Stimulated activated CD4-positive, alpha-beta T cell treated with anti-CD3 and anti-CD28 coated beads, Interleukin-15, amount 100 ng/mL, for 48 hours (primary cell): ENCODE measurements at regions not wholly inside any gene's neighbourhood (a gene's known extent, or its start where the extent isn't known, plus 50 kb on each side); places are given as distances from the start of the nearest gene placed in this dataset.
"Not testable (repeated sequence)": the region's sequence is repeated elsewhere in the genome, so short reads cannot be mapped to it uniquely, and the experiment has no call there.

ENCODE experiments used
- DNase-seq, 2 donors: peaks; one replicate each; pipeline ENCODE4 v3.0.0-alpha.2; 2020; ENCODE audit warnings: low read depth in 2 of 2

DNA sequence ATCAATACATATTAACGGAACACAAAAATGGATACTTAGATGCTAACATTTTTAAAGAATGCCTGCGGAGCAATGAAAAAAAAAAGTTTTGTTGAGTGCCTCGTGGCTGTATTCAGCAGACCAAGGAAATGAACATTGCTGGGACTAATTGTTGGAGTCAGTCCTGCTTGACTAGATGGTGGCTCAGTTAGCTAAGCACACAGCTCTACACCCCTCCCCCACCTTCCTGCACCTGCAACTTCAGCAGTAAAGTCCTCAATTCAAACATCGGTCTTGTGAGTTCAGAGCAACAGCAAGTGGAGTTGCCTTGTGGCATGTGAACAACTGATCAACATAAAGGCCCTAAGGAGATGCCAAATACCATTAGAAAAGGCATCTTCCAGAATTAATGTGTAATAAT is 326.0 kb upstream of the NPSR1 start:
- no peak for DNase-seq

DNA sequence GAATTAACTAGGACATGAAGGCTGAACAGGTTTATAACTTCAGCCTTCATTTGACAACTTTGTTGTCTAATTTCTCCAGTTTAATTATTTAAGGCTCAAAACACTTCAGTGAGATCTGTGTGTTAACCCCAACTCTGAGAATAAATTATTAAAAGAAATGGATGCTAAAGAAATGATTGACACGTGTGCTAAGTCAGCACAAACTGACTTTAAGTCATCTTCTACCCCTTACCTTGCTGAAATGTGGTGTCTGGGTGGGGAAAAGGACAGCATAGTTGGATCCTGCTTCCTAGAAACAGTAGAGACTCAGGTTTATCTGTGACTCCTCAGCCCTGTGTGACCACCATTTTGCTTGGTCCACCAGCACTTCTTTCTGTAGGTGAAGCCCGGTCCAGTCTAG is 324.8 kb upstream of the NPSR1 start:
- DNase-seq: no peak

GRCh38 chr7:34333925-34334324 is 324.1 kb upstream of the NPSR1 start:
- DNase-seq: no peak

GRCh38 chr7:34337163-34337562 is 320.9 kb upstream of the NPSR1 start:
- no peak for DNase-seq

DNA sequence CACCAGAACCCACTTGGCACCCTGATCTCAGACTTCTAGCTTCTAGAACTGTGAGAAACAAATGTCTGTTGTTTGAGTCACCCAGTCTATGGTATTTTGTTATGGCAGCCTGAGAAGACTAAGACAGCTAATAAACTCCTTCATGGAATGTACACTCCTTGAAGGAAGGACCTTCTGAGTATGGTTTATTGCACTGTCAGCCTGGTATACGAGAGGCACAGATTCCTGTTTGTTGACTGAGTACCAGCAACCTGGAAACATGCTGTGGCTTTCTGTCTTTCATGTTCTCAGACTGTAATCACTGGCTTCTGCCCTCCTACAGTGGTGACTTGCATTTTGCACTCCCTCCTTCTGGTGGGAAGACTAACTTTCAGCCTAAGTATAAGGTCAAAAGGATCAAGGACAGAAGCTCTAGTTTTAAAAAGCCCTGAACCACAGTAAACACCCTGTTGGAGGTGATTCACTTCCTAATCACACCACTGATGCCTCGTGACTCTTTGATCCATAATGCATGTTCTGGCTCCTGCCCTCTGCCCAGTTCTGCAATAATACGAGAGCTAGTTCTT is 319.0 kb upstream of the NPSR1 start:
- DNase-seq: no peak

GRCh38 chr7:34341326-34341725 is 316.7 kb upstream of the NPSR1 start:
- no peak for DNase-seq

- no peak for DNase-seq
These were observed 315.6 kb upstream of the NPSR1 start for GRCh38 chr7:34342387-34342786.

DNA sequence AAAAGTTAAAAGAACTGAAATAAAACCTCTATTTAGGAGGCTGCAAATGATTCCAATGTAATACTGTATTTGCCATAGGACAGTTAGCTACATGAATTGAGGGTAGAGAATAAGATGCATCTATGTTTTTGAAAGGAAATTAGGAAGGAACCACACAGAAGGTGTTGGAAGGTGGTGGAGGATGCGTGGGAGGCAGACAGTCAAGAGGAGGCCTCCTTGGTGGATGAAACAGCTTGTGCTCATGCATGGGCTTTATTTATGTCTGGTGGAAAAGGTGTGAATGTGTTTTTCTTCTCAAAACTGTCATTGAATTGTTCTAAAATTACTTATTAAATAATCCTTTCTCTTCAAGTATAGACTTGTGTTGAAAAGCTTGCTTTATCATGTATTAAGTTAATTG is 314.4 kb upstream of the NPSR1 start:
- no peak for DNase-seq

DNA sequence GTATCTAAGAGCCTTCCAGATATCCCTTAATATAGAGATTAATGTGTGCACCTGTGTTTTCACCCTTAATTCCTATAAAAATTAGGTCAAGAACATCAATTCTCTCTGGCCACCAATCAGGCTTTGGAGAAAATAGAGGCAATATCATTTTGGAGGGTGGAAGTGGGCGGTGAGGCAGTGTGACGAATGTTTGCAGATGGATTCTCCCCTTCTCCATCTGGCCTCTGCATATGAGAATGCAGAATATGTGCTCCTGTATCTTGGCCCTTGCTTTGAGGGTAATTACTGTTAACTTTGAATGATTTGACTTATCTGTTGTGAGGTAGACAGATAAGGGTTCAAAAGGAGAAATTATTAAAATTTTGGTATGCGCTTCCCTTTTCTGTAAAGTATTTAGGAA is 304.0 kb upstream of the NPSR1 start:
- no peak for DNase-seq

GRCh38 chr7:34354899-34355298 is 303.1 kb upstream of the NPSR1 start:
- no peak for DNase-seq

GRCh38 chr7:34357068-34357467 is 300.9 kb upstream of the NPSR1 start:
- no peak for DNase-seq

DNA sequence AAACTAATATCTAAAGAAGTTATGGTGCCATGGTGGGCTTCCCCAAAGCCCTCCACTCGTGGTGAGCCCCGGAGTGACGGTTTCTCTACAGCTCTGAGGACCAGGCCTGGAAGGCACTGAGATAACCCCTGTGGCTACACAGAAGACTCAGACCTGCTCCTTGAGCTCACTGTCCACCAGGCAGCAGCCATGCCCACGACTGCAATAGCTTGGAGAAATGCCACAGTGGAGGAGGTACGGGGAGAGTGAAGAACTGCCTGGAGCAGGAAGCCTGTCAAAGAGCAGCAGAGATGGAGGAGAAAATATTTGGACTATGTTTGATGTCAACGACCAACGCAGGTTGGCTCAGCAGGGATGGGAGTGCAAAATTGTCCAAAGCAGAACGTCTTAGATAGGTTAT is 300.1 kb upstream of the NPSR1 start:
- no peak for DNase-seq

DNA sequence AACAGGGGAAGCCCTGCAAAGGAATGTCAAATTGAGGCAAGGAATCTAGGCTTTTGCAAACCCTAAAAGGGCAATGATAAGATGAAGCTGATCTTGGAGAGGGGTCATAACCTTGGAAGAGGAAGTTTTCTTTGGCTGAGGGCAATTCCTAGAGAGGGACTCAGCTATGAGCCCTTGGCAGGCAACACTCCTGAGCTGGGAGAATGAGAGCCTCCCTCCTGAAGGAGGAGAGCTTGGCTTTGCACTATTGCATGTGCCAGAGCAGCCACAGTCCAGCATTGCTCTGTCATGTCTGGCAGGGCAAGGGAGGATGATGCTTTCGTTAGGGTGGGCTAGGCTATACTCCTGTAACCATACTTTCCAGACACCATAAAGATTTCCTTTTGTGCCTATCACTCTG is 299.4 kb upstream of the NPSR1 start:
- not testable (repeated sequence) for DNase-seq

DNA sequence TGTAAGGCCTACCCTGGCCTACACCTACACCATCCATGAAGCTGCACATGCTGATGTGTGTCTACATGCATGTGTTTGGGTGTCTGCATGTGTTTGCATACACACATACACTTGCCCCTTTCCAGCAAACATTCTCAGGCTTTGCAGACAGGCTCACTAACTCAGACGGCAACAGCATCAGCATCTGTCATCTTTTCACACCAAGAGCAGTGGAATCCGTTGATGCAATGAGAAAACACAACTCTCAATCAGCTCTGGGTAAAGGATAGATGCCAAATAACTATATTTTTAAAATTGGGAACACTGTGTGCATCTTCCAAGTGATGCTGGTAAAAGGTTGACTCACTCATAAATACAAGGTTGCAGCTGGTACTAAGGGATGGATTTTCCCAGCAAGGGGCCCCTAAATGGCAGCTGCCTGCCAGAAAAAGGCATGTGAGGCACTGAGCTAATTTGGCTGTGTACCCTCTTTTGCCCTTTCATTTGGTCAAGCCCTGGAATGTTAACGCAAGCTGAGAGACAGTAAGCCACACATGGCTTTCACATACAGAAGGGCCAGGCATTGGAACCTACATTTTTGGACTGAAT is 296.3 kb upstream of the NPSR1 start:
- no peak for DNase-seq

DNA sequence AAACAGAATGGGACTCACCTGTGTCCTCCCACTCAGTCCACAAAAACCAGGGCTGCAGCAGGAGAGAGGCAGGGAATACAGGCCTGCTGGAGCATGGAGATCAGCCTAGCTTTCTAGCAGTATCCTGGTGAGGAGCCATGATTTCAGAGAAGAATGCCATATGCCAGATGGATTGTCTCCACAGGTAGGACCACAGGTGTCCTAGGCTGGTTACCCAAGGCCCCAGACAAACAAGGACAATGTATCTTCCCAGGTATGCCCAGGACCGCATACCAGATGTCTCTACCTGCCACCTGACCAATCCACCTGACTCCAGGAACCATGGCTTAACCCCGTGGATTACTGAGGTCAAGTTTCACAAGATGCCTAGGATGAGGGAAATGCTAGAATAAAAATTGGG is 295.4 kb upstream of the NPSR1 start:
- no peak for DNase-seq

GRCh38 chr7:34364130-34364529 is 293.9 kb upstream of the NPSR1 start:
- no peak for DNase-seq

DNA sequence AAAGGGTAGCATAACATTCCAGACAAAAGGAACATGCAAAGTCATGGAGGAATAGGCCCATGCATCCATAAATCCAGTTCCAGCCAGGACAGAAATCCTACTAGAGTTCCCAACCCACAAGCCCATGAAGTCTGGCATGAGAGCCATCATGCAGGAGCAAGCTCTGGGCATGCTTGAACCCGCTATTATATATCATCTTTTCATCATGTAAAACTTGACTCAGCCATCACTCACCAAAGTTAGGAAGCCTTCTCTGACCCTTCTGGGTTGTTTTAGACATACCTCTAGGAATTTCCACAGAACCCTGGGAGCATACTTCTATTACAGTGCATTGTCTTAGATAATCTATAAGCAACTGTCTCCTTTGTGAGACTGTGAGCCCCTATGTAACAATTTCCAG is 293.0 kb upstream of the NPSR1 start:
- no peak for DNase-seq

DNA sequence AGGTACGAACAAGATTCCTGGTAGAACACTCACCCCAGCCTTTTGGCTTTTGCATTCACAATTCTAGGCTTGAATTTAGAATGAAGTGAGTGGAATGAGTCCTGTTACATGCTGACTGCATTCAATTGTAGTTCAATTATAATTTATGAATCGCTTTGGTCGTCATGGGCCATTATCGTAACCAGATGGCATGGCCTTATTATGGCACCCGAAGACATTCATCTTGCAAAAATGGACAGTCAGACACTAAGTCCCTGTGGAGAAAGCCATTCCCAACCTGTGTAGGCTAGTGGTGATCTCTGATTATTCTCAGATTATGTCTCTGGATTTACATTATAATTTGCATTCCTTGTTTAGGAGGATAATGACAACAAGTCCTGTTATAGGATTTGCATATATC is 292.4 kb upstream of the NPSR1 start:
- no peak for DNase-seq

- DNase-seq: no peak
These were observed 286.1 kb upstream of the NPSR1 start for GRCh38 chr7:34371922-34372321.

DNA sequence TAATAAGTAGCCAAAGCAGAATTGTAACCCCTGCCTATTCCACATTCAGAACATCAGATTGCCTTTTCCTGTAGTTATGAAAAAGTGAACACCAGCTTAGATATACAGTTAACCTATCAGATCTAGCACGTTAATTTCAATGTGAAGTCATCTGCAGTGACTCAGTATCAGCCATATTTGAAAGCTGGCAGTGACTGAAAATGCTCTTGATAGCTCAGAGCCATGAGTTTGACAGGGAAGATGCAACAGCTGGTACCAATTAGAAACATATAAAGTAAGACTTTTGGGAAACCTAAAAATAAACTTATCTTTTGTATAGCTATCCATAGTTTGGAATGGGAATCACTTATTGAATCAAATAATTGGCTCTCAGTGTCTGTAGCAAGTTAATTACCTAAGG is 284.1 kb upstream of the NPSR1 start:
- no peak for DNase-seq

DNA sequence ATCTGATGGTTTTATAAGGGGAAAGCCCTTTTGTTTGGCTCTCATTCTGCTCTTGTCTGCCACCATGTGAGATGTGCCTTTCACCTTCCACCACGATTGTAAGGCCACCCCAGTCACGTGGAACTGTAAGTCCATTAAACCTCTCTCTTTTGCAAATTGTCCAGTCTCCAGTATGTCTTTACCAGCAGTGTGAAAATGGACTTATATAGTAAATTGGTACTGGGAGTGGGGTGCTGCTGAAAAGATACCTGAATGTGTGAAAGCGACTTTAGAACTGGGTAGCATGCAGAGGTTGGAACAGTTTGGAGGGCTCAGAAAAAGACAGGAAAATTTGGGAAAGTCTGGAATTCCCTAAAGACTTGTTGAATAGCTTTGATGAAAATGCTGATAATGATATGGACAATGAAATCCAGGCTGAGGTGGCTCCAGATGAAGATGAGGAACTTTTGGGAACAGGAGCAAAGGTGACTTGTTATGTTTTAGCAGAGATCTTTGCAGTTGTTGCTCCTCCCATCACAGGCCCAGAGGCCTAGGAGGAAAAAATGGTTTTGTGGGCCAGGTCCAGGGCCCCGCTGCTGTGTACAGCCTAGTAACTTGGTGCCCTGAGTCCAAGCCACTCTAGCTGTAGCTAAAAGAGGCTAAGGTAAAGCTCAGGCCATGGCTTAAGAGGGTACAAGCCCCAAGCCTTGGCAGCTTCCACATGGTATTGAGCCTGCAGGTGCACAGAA is 275.7 kb upstream of the NPSR1 start:
- no peak for DNase-seq

GRCh38 chr7:34385384-34385783 is 272.6 kb upstream of the NPSR1 start:
- no peak for DNase-seq

DNA sequence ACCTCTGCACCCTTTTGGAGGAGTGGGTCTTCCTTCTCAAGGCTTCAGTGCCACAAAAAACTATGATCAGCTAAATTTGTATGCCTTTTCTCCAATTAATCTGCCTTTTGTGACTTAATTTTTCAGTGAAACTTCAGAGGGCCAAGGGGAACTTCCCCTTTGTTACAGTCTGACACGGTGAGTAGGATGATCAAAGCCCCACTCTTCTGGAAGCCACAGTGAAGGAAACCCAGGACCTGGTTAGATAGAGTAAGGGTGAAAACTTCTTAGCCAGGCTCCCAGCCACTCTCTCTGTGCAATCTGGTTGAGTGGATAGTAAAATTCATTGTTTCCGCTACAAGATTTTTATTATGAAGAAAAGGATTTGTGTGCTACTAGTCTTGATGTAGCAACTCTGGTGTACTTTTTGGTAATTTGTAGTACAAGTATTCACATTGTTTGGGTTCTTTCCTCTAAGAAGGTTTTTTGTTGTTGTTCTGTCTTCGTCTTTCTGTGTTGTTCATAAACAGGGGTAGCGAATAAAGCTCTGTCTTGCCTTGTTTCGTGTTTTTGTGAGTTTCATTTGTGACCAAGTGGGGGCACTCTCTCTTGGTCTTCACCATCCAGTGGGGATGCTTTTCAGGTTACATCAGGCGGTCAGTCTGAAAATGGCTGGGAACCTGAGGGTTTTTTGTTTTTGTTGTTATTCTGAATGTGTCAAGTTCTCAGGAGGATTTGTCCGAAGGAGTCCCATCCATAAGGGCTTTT is 268.5 kb upstream of the NPSR1 start:
- no peak for DNase-seq
